ENCODE measurements at regions not wholly inside any gene's neighbourhood (a gene's known extent, or its start where the extent isn't known, plus 50 kb on each side); places are given as distances from the start of the nearest gene placed in this dataset.

DNA sequence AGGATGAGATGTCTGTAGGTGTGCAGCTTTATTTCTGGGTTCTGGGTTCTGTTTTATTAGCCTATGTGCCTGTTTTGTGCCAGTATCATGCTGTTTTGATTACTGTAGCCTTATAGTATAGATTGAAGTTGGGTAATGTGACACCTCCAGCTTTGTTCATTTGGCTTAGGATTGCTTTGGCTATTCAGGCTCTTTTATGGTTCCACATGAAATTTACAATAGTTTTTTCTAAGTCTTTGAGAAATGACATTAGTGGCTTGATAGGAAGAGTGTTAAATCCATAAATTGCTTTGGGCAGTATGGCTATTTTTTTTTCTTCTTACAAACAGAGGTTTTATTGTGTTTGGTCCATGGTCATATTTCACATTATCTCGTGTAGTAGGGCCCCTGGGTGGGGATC lies 285.8 kb upstream of the GADL1 start:
- H3T11ph ChIP-seq (ENCODE audit: low read length): no peak overlapping the region
- no peak overlapping the region for H3K14ac ChIP-seq (ENCODE audit: insufficient read depth, low read length)
- no peak overlapping the region for H2BK5ac ChIP-seq (ENCODE audit: insufficient read length, low read length)
- H3K9me3 ChIP-seq (ENCODE audit: control insufficient read depth, low read depth, low read length): no peaks in the 10 kb centered on the region
- no peak overlapping the region for H4K5ac ChIP-seq (ENCODE audit: insufficient read length, low read depth, low read length)
- Mint-ChIP-seq H3K27me3 (ENCODE audit: low read depth) (no peaks in the 10 kb centered on the region), H3K9me3 (no peaks in the 10 kb centered on the region), H3K27ac (no peak overlapping the region), H3K4me3 (no peak overlapping the region), H3K4me1 (peaks cover 1% of the 10 kb centered on the region in 2 experiments), H3K36me3 (ENCODE audit: insufficient read depth in 1 of 3, low read depth in 3 of 3) (no peaks in the 10 kb centered on the region)
- no peak overlapping the region for H3K9ac ChIP-seq (ENCODE audit: extremely low read depth, insufficient read length, low read length)
- no peak overlapping the region for H2BK120ac ChIP-seq (ENCODE audit: low read depth, low read length, poor library complexity, severe bottlenecking)
- H4K20me1 ChIP-seq (ENCODE audit: control insufficient read depth, insufficient read depth, insufficient read length): no peaks in the 10 kb centered on the region
- H2BK15ac ChIP-seq (ENCODE audit: low read depth, low read length): no peak overlapping the region
- H3K27ac ChIP-seq (ENCODE audit: insufficient read length, low read depth, low read length): no peak overlapping the region
- no peak overlapping the region for H4K8ac ChIP-seq (replicated peaks; ENCODE audit: insufficient read length, low read depth, low read length)
- no peak overlapping the region for H2BK20ac ChIP-seq (ENCODE audit: low read depth, low read length, poor library complexity, severe bottlenecking)
- H2AFZ ChIP-seq (ENCODE audit: low read length): no peak overlapping the region
- no peaks in the 10 kb centered on the region for H3K27me3 ChIP-seq (ENCODE audit: insufficient read depth, low read length)
- no peaks in the 10 kb centered on the region for H3K4me1 ChIP-seq (ENCODE audit: insufficient read depth, low read length)
- no peak overlapping the region for H3K4me2 ChIP-seq (ENCODE audit: insufficient read depth, insufficient read length, low read length)
- no peak overlapping the region for H3K18ac ChIP-seq (ENCODE audit: insufficient read length, low read depth, low read length)
- no peak overlapping the region for H2BK12ac ChIP-seq (ENCODE audit: insufficient read length, low read depth, low read length)
- no peak overlapping the region for H3K4ac ChIP-seq (ENCODE audit: low read depth, low read length)
- WGBS (ENCODE audit: extremely low coverage, insufficient read length, low lambda C conversion rate): no CpG with 5 or more reads among the region's 1 CpG
- no peak for DNase-seq
- no peaks in the 10 kb centered on the region for H3K23me2 ChIP-seq (ENCODE audit: insufficient read length, low read depth, low read length, poor library complexity, severe bottlenecking)
- H3K23ac ChIP-seq (ENCODE audit: insufficient read length, low read depth, low read length): no peak overlapping the region
- no peaks in the 10 kb centered on the region for H3K79me2 ChIP-seq (ENCODE audit: insufficient read depth, low read length)
- H3K56ac ChIP-seq (ENCODE audit: insufficient read length, low read depth, low read length): no peak overlapping the region
- no peaks in the 10 kb centered on the region for H3K79me1 ChIP-seq (ENCODE audit: insufficient read depth, low read depth, low read length, poor library complexity, severe bottlenecking)
- H4K91ac ChIP-seq (ENCODE audit: insufficient read length, low read depth, low read length): no peak overlapping the region
- TF ChIP-seq, protein P1, sequence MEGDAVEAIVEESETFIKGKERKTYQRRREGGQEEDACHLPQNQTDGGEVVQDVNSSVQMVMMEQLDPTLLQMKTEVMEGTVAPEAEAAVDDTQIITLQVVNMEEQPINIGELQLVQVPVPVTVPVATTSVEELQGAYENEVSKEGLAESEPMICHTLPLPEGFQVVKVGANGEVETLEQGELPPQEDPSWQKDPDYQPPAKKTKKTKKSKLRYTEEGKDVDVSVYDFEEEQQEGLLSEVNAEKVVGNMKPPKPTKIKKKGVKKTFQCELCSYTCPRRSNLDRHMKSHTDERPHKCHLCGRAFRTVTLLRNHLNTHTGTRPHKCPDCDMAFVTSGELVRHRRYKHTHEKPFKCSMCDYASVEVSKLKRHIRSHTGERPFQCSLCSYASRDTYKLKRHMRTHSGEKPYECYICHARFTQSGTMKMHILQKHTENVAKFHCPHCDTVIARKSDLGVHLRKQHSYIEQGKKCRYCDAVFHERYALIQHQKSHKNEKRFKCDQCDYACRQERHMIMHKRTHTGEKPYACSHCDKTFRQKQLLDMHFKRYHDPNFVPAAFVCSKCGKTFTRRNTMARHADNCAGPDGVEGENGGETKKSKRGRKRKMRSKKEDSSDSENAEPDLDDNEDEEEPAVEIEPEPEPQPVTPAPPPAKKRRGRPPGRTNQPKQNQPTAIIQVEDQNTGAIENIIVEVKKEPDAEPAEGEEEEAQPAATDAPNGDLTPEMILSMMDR (conservative IDR thresholded peaks at IDR 0.05): no peak
- no peak overlapping the region for H2AK5ac ChIP-seq (ENCODE audit: insufficient read length, low read length)
